CD4-positive, alpha-beta T cell treated with Interleukin-2 at 100 ng/mL for 4 hours (primary cell): ENCODE measurements at regions not wholly inside any gene's neighbourhood (a gene's known extent, or its start where the extent isn't known, plus 50 kb on each side); places are given as distances from the start of the nearest gene placed in this dataset.

Experiments
- DNase-seq: peaks from one replicate; pipeline ENCODE4 v3.0.0-alpha.2; 2020; ENCODE audit warnings: low spot score

DNA sequence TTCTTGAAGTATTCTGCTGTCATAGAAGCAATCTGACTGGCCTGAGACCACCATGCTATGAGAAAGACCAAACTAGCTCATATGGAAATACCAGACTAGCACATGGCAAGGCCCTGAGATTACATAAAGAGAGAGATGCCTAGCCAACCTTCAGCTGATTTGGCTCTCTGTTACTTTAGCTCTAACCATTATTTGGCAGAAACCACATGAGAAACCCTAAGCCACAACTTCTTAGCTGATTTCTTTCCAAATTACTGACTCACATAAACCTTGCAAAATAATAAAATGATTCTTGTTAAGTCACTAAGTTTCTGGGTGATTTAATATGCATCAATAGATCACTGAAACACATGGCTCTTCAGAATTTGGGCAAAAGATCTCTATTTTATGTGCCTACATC is 295.0 kb upstream of the ZNF521 start:
- DNase-seq: no peak

DNA sequence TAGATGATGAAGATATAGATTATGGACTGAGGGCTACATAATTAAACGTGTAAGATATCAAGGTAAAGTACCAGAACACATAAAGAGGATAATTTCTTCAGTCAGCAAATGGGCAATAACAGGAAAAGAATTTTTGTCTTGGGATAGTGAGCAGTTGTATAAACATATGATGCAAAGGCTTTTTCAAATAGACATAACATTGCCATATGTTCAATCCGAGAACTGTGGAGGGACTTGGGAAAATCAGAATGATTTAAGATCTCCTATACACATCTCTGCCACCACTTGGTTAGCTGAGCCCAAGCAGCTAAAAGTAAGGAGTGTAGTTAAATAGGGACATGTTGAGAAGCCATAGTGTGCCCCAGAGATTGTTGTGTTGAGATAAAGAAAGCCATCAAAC is 287.6 kb upstream of the ZNF521 start:
- no peak for DNase-seq

DNA sequence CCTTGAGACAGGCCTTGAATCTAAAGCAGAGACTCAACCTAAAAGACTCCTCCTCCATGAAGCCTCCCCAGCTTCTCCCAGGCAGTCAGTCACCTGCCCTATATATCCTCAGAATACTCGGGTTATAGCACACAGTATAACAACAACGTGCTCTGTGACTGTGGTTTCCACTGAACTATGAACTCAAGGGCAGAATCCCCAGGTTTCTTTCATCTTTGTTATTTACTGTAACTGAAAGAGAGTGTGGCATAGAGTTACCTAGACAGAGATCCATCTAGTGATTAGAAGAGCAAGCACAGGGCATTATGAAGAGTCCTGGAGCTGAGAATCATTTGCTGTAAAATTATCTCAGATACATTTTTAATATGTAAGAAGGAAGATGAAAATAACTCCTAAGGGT is 281.6 kb upstream of the ZNF521 start:
- DNase-seq: no peak

DNA sequence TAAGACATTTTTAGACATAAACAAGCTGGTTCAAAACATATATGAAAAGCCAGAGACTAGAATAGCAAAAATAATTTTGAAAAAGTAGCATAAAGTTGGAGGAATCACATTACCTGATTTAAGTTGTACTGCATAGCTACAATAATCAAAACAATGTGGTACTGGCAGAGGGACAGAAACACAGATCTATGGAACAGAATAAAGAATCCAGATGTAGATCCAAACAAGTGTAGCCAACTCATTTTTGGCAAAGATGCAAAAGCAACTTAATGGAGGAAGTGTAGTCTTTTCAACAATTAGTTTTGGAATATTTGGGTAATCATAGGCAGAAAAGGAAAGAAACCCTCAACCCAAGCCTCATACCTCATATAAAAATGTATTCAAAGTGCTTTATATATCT is 278.7 kb upstream of the ZNF521 start:
- no peak for DNase-seq

DNA sequence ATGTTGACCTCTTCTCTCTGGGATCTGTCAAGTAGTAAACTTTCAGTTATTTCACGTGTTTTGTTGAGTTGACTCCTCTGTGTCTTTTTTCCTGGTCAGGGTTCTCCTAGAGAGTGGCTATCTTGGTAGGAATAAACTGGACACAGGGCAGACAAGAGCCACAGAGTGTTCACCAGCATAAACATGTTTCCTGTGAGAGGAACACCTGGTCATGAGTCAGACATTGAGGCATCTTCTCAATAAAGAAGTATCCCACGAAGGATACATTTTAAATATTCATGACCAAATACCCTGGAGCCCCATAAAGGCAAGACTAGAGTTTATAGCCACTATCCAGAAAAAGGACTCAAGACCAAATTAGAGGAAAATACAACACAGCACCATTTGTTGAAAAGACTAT is 269.7 kb upstream of the ZNF521 start:
- DNase-seq: no peak

DNA sequence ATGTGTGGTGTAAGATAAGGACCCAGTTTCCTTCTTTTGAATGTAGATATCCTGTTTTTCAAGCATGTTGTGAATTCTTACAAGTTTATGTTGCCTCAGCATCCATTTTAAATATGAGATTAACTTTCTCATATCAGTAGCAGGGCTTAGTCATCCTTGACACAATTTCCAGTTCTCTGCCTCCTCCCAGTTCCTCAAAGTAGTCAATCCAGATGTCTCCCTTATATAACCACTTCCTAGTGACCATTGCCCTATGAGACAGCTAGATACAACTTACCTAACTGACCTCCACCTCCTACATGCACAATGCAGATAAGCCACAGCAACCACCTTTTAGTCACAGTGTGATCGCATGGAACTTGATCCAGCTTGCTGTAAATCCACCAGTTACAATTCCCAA is 269.2 kb upstream of the ZNF521 start:
- DNase-seq: no peak

DNA sequence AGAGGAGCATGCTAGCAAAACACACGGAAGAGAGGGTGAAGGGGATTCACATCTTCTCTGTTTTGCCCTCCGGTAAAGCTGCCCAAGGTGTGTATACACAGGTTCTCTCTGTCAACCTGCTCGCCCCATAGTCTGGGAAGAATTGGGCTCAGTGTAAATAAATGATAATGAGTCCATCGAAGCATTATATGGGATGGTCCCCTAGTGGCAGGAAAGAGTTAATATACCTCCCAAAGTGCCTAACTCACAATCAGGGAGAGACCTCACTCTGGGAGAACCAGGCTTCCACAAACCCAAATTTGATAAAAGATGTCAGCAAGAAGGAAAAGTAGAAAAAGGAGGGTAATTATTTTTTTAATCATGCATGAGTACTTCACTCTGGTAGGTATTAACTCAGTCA is 262.2 kb upstream of the ZNF521 start:
- DNase-seq: no peak

DNA sequence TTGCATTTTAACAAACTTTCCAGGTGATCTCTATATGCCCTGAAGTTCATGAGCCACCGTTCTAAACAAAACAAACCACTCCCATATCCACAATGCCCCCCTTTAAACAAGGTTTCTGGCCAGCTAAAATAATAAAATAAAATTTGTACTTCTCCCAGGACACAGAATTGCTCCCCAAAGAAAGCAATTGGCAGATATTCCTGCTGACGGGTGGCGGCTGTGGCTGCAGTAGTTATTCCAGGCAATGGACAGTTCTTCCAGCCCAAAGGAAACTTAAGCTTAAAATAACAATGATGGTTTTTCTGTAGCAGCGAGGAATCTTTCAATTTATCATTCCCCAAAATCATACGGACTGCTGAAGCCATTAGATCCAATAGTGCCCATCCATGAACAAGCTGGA is 260.5 kb upstream of the ZNF521 start:
- no peak for DNase-seq

DNA sequence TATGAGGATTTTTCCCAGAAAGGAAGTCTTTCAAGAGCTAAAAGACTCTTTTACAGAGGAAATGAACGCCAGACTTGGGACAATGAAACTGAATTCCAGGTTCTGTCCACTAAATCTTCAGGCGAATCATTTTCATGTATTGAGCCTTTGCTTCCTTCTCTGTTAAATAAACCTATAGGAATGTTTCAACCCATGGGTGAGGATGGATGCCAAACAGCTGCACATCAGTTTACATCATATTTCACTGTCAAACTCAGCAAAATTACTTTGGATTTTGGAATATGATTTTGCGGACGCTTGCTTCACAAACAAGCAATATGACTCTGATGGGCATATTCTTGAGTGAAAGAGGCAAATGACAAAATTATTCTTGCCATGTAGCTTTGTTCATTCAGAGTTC is 256.1 kb upstream of the ZNF521 start:
- no peak for DNase-seq

DNA sequence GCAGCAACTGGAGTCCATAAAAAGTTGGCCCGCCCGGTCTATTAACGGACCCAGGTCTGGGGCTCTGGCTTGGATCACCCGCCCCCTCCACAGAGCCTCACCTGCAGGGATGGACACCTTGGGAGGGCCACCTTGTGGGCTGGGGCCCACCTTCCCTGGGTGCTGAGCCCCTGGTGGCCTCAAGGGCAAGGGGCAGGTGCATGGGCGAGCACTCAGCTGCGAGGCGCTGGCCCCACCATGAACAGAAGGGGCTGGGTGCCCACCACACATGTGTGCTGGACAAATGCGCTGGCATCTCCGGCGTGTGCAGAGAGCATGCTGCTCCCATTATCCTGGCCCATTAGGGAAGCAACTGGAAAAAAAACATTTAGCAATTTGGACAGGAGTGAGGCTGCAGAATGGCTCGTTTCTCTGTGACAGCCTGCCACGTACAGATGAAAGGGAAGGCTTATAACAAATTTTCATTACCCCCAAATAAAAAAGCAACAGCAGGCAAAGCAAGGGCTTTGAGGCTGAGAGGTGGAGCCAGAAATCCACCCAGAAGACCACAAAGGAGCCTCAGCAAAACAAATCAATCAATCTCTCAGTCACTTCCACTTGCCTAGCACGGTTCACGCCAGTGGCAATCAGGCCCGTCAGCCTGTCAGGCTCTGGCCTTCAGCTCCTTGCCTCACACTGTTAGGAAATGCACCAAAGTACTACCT is 253.1 kb upstream of the ZNF521 start:
- no peak for DNase-seq

DNA sequence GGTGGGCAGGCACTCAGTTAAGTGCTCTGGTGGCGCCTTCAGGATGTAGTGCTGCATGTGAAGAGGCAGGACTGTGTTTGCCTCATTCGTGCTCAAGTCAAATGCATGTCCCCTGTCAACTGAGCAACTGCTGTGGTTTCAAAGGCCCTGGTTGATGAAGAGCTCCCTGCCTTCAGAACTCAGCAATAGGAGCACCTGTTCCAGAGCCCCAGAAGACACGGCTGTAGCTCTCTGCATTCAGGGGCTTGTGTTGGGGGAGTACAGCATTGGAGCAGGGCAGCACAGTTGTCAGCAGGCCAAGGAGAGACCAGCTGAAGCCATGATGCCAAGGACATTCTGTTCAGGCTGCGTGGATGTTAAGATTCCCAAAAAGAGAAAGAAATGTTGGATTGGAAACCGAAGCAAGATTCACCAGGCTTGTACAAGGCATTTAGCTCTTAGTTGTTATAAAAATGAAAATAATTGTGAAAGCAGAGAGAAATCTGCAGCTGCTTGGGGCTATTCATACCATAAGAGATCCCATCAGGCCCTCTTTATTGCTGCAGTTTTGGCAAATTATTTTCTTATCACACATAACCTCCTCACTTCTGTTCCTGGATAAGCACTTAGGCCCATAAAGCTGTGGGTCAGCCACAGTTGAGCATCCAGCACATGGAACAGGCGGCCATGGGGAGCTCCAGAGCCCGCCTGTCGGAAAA is 252.4 kb upstream of the ZNF521 start:
- no peak for DNase-seq

DNA sequence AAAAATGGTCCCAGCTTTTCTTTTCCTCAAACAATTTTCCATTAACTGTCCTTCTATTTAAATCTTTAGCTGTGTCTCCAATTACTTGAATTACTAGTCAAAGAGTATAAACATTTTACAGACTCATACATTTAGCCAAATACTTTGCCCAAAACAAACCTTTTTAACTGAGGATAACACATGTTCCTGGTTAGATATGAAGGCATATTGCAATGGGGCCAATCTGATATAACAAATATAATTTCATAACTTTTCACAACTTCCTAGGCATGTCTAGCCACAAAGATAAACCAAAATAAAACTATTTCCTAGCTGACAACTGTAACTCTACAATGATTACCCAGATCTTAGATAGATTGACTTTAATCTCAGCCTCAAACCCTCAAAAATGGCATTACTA is 247.5 kb upstream of the ZNF521 start:
- DNase-seq: no peak

DNA sequence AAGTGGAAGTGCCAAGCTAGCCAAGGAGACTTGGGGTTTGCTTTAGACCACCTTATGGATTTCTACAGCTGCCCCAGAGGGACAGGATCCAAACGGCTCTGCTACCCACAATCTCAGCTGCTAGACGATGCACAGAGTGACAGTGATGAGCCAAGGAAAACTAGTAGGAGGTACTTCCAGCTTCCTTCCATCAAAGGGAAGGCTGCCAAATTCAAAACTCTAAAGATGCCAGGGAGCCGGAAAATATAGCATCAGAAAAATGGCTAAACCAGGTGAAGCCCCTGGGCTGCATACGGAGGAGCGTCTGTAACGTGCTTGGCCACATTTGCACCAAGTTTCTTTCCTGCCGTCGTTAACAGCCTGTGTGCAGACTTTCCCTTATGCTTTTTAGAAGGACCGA is 245.5 kb upstream of the ZNF521 start:
- DNase-seq: no peak

DNA sequence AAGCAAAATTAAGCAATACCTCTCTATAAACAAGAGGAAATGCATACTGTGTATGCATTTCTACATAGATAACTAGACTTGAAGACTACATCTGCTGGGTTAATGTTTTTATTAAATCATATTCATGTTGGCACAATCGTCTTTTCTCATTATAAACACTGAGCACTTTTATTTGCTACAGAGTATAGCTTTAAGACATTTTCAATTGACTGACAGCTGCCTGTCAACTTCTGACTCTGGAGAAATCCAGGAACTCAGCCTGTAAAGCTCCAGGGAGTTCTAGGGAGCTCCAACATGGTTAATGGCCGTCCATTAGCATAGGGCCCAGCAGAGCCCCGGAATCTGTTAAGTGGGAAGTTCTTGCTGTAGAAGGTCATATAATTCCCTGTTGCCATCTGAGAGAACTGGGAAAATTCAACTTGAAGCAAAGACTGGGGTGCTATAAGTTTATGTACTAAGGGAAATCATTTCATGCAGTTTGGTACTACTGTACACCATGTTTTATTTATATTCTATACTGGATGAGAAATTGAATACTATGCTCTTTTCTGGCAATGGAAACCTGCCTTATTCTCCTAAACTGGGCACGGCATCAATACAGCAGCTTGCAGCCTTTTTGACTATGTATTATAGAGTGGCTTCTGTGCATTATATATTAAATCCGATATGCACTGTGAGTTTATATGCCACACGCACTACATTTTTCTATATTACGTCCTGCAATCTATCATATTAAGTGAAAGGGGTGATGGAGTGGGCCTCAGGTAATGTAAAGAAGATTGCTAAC is 243.5 kb upstream of the ZNF521 start:
- DNase-seq: no peak

DNA sequence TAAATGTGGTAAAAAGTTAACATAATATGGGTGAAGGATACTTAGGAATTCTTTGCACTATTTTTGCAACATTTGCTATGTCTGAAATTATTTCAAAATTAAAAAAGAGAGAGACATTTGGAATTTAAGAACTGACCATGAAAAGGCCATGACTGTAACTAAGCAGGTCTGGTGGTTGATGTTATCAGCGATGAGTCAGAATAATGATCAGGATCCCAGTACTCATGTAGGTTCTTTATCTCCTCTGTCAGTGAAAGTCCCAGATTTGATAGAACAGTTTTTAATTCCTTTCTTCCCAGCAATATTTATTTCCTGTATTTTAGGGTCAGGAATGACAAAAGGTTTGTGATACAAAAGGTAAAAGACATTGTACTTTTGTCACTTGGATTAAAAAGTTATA is 242.4 kb upstream of the ZNF521 start:
- DNase-seq: no peak

DNA sequence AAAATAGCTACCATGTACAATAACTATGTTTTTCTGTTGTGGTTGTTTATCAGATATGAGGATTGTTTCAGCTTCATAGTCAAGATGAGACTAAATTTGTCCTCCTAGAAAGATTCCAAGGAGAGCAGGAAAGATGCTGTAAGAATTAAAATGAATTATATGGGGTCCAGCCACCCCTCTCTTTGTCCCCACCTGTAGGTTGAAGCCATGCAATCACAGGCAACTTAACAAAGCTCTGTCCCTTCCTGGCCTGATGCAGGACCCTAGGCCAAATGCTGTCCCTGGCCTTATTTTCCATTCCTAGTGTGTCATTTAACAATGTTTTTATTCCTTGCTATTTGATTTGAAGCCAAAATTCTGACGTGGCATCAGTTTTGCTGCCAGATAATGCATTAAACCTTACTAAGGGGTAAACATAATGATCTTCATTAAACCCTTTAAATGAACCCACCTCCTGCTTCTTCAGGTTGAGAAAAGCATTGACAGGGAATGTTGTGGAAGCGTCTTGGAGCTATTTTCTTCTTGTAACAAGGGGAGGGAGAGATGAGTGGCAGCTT is 240.9 kb upstream of the ZNF521 start:
- DNase-seq: no peak

DNA sequence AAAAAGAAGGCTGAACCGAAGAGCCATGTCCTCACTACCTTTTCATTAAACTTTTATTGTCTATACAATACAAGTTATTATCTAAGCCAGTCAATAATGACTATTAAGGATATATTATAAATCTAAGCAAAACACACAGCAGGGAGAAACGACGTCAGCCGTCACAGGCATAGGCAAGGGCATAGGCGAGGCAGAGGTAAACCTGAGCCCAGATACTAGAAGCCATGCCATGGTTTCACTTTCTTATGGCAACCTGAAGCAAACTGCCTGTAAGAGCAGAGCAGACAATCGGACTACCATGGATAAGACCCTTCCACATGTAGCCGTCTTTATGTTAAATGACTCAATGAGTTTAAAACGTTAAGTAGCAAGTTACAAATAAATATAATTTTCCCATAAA is 238.5 kb upstream of the ZNF521 start:
- DNase-seq: no peak

DNA sequence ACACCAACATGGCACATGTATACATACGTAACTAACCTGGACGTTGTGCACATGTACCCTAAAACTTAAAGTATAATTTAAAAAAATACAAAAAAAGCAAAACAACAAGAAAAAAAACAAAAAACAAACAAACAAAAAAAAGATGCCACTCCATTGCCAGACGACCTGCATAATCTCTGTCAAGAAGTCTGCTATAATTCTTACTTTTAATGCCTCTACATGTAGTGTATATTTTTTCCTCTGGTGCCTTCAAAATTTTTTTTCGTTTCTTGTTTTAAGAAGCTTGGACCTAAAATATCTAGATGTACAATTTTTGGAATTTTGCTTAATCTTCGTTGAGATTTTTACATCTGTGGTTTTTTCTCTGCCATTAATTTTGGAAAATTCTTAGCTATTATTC is 235.6 kb upstream of the ZNF521 start:
- no peak for DNase-seq

DNA sequence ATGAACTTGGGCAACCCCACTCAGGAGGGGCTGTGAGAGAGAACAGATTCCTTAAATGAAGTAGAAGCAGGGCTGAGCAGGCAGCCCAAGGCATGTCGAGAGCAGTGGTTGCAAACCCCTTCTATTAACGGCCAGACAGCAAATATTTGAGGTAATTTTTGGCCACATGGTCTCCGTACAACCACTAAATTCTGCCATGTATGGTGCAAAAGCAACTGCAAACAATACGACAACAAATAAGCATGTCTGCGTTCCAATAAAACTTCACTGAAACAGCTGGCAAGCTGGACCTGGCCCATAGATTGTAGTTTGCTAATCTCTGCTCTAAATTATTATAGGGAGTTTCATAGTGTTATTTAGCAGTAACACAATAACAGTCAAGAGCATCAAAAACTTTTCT is 217.0 kb upstream of the ZNF521 start:
- no peak for DNase-seq

DNA sequence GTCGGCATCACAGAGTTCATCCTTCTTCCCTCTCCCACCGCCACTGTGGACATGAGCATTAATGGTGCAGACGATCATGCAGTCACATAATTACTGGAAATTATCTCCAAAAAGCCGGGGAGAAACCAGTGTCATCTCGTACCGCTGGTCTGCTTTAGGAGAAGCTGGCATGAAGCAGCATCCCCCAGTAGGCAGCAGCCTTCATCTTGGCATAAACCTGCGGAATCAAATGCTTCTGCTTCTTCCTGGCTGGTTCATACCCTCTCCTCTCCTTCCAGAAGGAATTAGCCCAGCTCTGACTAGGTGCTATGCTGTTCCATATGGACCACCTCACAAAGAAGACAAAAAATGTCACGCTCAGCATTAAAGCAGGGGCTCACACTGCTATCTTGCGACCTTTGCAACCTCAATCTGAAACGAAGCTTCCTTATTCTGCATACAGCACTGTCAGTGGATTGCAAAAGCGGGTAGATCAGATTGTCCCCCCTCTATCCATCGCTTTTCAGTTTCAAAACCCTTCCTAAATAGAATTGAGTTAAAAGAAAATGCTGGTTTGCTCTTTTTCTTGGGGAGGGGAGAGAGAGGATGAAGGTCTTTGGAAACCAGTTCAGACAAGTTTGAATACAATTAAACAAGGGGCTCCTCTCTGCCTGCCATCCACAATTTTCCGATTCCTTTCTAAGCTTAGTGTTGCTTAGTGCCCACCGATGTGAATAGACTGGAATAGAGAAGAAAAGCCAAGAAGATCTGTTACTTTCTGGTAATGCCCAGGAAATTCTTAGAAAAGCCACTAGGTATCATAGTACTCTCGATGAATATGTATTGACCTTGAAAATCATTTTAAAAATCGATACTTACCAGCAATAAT is 212.1 kb upstream of the ZNF521 start:
- DNase-seq: no peak

DNA sequence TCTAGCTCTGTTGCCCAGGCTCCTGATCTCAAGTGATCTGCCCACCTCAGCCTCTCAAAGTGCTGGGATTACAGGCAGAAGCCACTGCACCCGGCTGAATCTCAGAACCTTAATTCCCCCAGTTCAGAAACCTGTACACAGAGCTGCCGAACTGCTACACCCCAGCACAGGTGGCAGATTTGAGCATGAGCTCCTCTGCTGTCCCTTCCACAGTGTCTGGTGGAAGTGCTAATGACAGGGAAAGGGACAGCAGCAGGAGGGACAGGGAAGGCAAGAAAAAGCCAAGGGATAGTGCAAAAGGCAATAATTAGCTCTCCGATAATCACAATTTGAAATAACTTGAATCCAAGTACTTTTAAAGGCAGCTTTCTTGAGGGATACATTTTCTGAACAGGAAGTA is 211.4 kb upstream of the ZNF521 start:
- DNase-seq: no peak

DNA sequence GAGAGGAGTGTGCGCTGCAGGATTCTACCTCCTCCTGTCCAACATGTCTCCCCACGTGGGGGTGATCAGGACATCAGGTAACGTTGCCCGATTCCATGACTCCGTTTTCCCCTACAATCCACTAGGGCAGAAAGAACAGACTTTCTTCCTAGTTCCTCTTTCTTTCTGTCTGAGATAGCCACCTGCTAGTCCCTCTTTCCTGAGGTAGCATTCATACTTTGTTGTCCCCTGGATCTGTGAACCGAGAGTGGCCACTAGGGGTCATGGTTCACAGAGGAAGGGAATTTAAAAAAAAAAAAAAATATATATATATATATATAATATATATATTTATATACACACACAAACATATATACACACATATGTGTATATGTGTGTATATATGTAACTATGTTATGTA is 210.0 kb upstream of the ZNF521 start:
- no peak for DNase-seq
